Superior temporal gyrus (tissue), 1 donor: ENCODE measurements at regions not wholly inside any gene's neighbourhood (a gene's known extent, or its start where the extent isn't known, plus 50 kb on each side); places are given as distances from the start of the nearest gene placed in this dataset.
"Not testable (repeated sequence)": the region's sequence is repeated elsewhere in the genome, so short reads cannot be mapped to it uniquely, and the experiment has no call there.

Experiments used
- DNase-seq: peaks from one replicate; pipeline ENCODE4 v3.0.0-alpha.2; 2016; ENCODE audit errors: extremely low spot score

DNA sequence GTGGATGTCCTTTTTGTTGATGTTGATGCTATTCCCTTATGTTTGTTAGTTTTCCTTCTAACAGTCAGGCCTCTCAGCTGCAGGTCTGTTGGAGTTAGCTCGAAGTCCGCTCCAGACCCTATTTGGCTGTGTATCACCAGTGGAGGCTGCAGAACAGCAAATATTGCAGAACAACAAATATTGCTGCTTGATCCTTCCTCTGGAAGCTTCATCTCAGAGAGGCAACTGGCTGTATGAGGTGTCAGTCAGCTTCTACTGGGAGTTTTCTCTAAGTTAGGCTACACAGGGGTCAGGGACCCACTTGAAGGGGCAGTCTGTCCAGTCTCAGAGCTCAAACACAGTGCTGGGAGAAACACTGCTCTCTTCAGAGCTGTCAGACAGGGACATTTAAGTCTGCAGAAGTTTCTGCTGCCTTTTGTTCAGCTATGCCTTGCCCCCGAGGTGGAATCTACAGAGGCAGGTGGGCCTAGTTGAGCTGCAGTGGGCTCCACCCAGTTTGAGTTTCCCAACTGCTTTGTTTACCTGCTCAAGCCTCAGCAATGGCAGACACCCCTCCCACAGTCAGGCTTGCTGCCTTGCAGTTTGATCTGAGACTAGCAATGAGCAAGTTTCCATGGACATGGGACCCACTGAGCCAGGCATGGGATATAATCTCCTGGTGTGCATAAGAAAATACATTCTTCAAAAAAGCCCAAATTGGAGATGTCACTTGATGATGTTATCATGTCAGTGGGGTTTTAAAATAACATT, 99.5 kb downstream of the KDM5D start:
- DNase-seq = no peak

DNA sequence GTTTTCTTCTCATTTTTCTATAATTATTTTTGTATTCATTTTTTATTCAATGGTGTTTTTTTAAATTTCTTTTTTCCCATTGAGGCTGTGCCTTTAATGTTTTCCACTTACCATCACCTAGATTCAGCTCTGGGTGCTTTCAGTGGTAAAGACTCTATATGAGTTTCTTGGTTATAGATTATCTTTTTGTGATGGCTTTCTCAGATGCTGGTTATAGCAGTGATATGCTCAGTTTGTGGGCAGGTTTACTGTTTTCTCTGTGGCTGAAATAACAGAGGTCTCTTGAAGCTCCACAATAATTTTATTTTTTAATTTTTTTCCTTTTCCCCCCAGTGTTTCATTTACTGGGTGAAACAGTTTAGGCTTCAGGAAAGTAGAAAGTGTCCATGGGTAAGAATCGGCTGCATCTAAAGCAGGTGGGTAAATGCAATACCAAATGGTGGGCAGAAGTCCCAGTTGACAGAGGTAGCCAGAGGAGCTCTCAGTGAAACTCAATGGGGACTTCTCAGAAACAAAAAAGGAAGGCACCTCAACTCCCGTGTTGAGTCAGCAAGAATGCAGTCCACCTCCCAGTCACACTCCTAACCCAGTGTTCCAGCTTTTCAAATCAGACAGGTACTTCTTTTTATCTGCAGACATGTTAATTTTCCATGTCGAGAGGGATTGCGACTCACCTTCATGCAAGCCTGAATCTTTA, 106.7 kb downstream of the KDM5D start:
- DNase-seq = no peak

- no peak for DNase-seq
These were observed 115.6 kb downstream of the KDM5D start for GRCh38 chrY:19628926-19629325.

DNA sequence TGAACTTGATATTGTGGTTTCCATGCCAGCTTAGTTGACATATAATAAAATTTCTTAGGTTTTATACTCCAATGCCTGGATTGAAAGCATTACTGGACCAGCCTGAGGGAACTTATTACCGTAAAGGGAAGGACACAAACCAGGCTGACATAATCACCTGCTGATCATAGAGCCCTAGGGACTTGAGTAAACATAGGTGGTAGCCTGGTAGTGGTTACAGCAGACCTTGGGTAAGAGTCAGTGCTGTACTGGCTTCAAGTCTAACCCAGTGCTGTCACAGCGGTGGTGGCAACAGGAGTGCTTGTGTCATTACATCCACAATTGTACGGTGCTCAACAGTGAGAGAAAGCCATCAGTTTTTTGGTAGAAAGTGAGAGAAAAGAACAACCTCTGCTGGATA, 122.1 kb downstream of the KDM5D start:
- DNase-seq = no peak

- no peak for DNase-seq
These were observed 122.8 kb downstream of the KDM5D start for GRCh38 chrY:19621756-19622155.

DNA sequence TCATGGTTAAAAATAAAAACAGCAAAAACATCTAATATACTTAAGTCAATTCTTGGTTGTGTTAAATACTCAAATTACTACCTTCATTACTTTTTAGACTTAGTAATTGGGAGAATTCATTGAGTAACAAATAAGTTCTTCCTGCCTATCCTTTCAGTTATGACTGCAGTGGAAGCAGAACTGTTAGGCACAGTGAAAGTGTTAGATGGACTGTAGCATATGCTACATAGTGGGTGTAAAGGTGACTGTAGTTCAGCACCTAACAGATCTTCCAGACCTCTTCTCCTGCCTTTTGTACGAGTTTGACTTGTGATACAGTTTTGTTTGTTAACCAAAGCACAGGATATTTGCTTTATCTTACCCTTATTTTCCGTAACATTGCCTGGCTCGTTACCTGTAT, 143.4 kb downstream of the KDM5D start:
- DNase-seq = no peak

DNA sequence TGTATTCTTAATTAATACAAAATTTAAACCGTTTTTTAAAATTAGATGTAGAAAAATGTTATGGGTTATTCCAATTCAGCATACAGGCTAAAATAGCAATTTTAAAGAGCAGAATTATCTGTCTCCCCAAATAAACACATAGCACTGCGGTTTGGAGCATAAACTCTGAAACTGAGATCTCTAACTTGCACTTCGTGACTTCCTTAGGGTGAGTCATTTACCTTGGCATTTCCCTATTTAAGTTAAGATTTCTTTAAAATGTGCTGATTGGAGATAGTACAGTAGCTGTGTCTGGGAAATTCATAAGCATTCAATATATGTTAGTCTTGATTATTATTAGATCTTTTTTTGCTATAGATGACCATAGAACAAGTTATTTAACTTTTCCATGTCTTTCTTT, 143.8 kb downstream of the KDM5D start:
- no peak for DNase-seq

- DNase-seq = no peak
These were observed 154.3 kb downstream of the KDM5D start for GRCh38 chrY:19590235-19590634.

- no peak for DNase-seq
These were observed 154.9 kb downstream of the KDM5D start for GRCh38 chrY:19589664-19590063.

DNA sequence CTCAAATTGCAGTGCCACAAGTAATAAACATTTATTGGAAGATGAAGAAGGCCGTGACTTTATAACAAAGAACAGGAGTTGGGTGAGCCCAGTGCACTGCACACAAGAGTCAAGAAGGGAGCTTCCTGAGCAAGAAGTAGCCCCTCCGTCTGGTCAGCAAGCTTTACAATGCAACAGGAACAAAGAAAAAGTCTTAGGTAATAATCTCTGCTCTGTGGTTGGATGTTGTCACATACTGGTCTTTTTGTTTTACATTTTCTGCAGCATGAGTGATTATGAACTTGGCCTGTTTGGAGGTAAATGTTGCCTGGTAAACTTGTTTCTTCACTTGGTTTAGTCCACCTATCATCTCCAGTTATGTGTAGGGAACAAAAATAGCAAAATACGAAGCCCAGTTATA, 157.2 kb downstream of the KDM5D start:
- no peak for DNase-seq

DNA sequence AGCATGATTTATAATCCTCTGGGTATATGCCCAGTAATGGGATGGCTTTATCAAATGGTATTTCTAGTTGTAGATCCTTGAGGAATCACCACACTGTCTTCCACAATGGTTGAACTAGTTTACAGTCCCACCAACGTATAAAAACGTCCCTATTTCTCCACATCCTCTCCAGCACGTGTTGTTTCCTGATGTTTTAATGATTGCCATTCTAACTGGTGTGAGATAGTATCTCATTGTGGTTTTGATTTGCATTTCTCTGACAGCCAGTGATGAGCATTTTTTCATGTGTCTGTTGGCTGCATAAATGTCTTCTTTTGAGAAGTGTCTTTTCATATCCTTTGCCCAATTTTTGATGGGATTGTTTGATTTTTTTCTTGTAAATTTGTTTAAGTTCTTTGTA, 163.5 kb downstream of the KDM5D start:
- DNase-seq = not testable (repeated sequence)

- DNase-seq = no peak
These were observed 166.1 kb downstream of the KDM5D start for GRCh38 chrY:19578281-19578874.

DNA sequence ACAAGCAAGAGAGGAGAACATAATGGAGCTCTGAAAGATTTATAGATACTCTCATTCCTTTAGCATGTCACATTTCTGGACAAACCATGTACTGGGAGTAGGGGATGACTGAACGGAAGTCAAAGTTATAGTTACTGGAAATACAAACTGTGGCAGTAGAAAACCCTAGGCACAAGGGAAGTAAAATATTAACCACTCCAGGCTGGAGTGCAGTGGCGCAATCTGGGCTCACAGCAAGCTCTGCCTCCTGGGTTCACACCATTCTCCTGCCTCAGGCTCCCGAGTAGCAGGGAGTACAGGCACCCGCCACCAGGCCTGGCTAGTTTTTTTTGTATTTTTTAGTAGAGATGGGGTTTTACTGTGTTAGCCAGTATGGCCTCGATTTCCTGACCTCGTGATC, 167.3 kb downstream of the KDM5D start:
- DNase-seq = no peak

GRCh38 chrY:19574939-19575338, 169.6 kb downstream of the KDM5D start:
- DNase-seq = no peak

GRCh38 chrY:19573646-19574045, 170.9 kb downstream of the KDM5D start:
- no peak for DNase-seq

DNA sequence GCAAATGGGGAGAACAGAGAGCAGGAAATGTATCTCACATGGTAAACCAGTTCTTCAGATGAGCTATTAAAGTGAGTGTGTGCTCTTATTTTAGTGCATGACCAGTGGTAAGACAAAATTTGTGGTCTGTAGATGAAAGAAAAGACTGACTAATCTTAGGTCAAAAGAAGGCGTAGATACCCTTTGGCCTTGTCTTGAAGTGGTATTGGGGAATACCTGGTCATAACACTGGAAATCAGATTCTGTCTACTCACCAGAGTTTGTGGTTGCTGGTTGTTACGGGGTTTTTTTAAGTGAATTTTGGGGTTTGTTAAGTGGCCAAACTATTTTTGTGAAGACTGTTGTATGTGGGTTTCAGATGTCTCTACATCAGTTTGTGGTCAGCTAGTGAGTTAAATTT, 173.5 kb downstream of the KDM5D start:
- DNase-seq = no peak

GRCh38 chrY:19567943-19568342, 176.6 kb downstream of the KDM5D start:
- DNase-seq = no peak

GRCh38 chrY:19567051-19567921, 177.2 kb downstream of the KDM5D start:
- peak; percentile 90 for DNase-seq

DNA sequence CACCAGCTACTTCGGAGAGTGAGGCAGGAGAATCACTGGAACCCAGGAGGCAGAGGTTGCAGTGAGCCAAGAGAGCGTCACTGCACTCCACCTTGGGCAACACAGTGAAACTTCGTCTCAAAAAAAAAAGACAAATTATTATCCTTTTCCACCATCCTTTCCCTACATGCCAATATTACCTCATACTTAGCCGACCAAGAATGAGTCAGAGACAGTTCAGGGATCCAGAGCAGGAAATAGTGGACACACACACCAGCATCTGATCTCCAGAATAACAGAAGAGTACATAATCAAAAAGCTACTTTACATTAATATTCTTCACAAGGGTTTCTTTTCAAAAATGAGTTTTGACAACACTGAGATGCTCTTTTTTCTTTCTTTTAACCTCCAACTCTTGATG, 185.4 kb downstream of the KDM5D start:
- no peak for DNase-seq

GRCh38 chrY:19549671-19550466, 194.7 kb downstream of the KDM5D start:
- no peak for DNase-seq
